HG03432 (cell line): ENCODE measurements at regions not wholly inside any gene's neighbourhood (a gene's known extent, or its start where the extent isn't known, plus 50 kb on each side); places are given as distances from the start of the nearest gene placed in this dataset.

ENCODE experiments used
- ATAC-seq: cut with Tn5 transposase; IDR thresholded peaks from one replicate; pipeline ENCODE4 v1.9.1; 2021; ENCODE audit warnings: mild to moderate bottlenecking, moderate library complexity; ENCODE audit not compliant: unreplicated experiment

DNA sequence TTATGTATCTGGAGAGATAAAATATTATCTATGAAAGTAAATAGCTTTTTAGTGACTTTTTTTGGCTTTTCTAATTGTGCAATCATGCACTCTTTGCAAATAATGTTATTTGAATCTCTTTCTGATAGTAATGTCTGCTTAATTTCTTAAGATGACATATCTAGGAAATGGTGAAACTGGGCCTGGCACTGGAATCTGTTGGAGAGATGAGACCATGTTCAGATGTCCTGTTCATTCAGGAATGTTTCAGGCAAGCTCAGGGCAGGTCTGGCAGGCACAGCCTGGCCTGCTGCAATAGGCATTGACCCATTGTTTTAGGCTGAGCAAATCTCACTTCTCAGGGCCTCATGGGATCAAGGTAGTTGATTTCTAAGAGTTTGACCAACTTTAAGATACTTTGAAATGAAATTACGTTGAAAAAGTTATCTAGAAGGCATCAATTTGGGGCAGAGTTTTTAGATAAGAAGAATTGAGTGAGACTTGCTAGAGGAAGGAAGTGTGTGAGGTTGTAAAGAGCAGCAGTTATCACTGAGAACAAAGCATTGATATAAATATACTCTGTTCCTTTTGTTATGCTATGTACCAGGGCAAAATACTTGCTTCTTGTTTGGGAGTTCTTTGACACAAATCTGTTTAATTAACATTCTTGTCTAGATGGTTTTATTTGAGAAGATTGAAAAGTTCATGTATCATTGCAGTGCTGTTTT lies 133.0 kb upstream of the LEF1 start:
- ATAC-seq, result no peak

- ATAC-seq, result no peak
These were observed 128.9 kb upstream of the LEF1 start for GRCh38 chr4:108297605-108298004.

- no peak for ATAC-seq
These were observed 123.5 kb upstream of the LEF1 start for GRCh38 chr4:108292229-108292628.

DNA sequence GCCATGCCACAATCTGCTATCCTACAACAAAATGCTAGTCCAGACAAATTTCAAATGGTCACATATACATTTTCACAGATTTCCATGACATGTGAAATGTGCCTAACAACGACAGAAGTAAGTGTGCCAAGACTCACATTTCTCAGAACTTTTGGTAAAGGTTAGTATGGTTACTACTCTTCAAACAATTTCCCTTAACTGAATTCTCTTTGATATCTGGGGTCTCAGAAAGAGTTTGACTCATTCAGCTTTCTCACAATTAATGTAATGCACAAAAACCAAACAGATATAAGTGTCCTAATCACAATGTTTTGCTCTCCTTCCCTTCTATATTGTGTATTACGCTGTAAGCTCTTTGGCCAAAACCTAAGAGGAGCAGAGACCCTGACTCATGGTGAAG lies 122.4 kb upstream of the LEF1 start:
- no peak for ATAC-seq

DNA sequence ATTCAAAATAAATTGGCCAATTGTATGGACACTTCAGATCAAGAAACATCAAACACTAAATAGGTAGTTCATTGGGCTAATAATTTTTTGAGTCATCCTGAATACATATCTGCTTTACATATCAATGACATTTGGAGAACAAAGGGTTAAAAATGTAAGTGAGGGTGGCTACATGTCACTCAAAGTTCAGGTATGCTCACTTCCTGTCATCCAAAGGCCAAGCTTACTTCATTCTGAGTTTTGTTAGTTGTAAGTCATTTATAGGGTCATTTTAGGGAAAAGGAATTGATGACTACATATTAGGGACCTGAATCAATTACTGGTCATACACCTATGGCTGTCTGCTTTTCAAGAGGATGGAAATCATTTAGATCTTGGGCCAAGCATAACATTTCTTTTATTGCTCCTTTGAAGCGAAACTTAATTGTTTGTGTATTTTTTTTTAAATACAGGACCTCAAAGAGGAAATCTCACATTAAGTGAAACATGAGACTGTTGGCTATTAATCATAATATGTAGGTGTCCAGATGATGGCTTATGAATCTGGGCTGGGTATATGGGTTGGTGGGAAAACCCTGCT lies 119.2 kb upstream of the LEF1 start:
- no peak for ATAC-seq

GRCh38 chr4:108280072-108280471 lies 111.3 kb upstream of the LEF1 start:
- ATAC-seq, result no peak

DNA sequence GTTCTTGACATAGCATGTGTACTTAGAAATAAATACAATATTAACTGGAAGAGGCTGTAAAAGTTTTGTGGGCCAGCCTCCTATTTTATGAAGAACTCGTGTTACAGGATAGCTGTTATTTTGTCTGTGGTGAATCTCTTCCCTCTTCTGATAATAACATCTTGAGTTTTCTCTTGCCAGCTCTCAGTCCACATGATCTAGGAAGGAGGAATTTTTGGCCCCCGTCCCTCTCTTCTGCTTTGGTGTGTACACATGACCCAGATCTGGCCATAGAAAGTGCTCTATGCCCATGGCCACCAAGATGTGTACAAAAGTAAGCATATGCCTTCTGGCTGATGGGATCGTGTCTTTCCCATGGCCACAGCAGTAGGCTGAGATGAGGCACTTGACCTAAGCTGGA lies 108.0 kb upstream of the LEF1 start:
- ATAC-seq, result no peak

DNA sequence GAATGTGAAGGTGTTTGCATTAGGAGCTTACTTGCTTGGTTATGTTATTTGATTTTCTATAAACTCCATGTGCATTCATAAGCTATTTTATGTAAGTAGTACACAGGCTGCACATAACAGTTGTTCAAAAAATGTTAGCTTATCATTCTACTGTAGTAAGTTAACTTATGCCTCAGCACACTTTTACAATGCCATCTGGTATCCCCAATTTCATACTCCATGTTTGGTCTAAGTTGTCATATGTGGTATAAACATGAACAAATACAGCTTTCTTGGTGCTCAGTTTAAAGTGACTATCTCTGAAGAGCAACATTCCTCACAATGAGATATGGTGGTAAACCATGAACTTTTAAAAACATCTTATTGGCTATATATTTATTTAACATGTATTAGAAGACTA lies 104.3 kb upstream of the LEF1 start:
- no peak for ATAC-seq

- no peak for ATAC-seq
These were observed 103.8 kb upstream of the LEF1 start for GRCh38 chr4:108272561-108272960.

DNA sequence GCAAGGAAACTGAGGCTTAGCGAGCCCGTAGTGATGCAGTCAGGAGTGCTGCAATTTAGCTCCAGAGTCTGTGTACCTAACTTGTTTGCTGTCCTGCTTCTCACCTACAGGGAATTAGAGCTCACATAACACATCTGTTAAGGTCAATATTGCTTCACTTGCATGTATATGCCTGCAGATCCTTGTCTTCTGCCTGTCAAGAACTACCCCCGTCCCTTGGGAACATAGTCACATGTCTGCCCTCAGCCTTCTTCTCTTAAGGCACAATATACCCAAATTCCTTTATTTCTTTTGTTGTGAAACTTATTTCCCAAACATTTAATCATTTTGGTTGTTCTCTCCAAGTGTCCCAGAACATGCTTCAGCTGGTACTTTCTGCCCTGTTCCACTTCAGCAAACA lies 103.3 kb upstream of the LEF1 start:
- ATAC-seq, result no peak

- no peak for ATAC-seq
These were observed 102.0 kb upstream of the LEF1 start for GRCh38 chr4:108270466-108271450.

DNA sequence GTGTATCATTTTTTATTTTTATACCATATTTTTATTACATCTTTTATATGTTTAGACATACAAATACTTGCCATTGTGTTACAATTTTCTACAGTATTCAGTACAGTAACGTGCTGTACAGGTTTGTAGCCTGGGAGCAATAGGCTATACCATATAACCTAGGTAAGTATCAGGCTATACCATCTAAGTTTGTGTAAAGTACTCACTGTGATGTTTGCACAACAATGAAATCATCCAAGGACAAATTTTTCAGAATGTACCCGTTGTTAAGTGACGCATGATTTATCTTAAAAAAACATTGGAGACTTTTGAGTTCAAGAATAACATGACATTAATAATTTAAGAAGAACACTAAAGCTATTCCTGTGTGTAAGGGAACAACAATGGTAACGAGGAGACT lies 96.0 kb upstream of the LEF1 start:
- no peak for ATAC-seq

DNA sequence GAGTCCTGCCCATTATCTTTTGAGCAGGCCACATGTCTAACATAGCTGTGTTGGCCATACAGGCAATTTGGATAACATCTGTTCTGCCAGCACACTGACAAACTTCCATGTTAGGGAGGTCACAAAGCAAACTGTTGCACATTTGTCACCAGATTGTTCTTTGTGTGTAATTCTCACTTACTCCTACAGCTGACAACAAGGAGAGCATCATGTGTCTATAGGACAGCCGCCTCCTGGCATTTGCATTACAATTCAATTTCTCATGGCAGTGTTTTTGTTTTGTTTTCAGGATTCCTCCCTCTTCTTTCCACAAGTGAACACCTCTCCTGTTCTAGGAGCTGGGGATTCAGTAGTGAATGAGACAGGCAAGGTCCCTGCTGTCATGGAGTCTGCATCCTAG lies 94.3 kb upstream of the LEF1 start:
- no peak for ATAC-seq

GRCh38 chr4:108261026-108261425 lies 92.3 kb upstream of the LEF1 start:
- ATAC-seq, result no peak

DNA sequence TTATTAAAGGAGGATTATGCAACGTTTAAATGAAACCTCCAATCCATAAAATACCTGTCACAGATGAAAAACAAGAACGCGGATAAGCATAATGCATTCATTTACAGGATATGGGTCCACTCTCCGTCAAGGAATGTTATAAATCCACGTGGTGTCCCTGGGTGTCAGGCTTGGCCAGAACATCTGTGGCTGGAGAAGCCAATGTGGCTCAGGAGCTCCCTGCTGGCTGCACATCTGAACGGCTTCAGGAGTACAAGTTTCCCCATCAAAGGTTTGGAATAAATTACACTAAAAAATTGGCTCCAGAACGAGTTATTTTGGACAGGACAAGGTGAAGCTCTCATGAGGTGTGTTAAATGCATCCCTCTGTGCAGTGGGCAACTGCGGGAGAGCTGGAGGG lies 87.8 kb upstream of the LEF1 start:
- ATAC-seq, result no peak

- ATAC-seq, result no peak
These were observed 86.5 kb upstream of the LEF1 start for GRCh38 chr4:108255203-108255747.

DNA sequence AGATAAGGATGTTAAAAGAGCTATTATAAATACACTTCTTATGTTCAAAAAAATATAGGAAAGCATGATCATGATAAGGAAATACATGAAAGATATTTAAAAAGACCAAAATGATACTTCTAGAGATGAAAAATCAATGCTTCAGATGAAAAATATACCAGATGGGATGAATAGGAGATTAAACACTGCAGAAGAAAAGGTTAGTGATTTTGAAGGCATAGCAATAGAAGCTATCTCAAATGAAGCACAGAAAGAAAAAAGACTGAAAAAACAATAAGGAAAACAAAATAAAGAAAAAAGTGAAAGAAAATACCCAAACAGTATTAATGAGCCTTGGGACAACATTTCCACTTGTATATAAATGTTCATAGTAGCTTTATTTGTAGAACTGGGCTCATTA lies 80.7 kb upstream of the LEF1 start:
- ATAC-seq, result no peak

DNA sequence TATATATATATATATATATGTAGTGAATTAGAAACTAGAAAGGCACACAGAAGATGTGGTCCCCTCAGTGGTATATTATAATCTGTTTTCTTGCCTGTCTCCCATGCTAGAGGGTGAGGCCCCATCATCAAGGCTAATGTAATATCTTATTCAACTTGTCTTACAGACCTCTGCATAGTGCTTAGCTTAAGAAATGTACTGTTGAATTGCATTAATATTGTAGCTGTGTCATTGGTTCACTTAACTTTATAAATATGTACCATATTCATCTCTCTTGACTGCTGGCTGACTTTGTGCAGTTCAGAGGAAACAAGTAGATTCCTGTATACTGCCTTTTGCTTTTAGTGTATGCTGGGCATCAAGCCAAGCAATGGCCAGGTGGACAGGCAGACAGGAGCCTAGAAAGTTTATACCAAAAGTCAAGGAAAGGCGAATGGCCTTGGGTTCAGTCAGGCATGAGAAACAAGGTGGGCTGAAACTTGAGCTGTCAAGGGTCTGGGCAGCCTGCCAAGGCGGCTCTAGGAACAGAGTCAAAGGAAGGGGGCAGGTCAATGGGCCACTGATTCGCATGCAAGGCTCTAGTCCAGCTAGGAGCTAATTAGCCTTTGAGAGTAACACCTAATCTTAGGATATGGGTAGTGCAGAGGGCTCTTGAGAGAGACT lies 78.8 kb upstream of the LEF1 start:
- ATAC-seq, result no peak

DNA sequence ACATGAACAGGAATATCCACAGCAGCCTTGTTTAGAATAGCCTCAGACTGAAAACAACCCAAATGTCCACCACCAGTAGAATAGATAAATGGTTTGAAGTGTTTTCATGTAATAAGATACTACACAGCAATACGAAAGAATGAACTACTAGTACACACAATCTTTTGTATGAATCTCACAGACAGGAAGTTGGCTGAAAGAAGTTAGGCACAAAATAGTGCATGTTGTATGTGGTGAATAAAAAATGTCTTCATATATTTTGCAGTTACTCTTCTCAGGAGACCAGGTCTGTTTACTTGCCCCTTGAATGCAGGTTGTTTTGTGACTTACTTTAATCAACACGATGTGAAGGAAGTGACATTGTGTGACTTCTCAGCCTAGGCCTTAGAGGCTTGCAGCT lies 75.9 kb upstream of the LEF1 start:
- no peak for ATAC-seq

GRCh38 chr4:108240366-108240765 lies 71.6 kb upstream of the LEF1 start:
- ATAC-seq, result no peak

GRCh38 chr4:108237693-108238092 lies 69.0 kb upstream of the LEF1 start:
- ATAC-seq, result no peak
